GM12891 (cell line): ENCODE measurements at regions not wholly inside any gene's neighbourhood (a gene's known extent, or its start where the extent isn't known, plus 50 kb on each side); places are given as distances from the start of the nearest gene placed in this dataset.
"Not testable (repeated sequence)": the region's sequence is repeated elsewhere in the genome, so short reads cannot be mapped to it uniquely, and the experiment has no call there.

Source experiments
- DNase-seq: peaks from one replicate; pipeline ENCODE4 v3.0.0; 2011; ENCODE audit warnings: low spot score; ENCODE audit not compliant: insufficient read length
- FAIRE-seq: peaks from 2 replicates; lab custom pipeline; 2011; peaks lifted over from hg19 to GRCh38; lab: Jason Lieb, UNC
- PAX5 ChIP-seq: IDR thresholded peaks from 2 replicates; pipeline ENCODE4 v1.6.1; 2011; ENCODE audit warnings: low read length, moderate library complexity, mild to moderate bottlenecking; ENCODE audit not compliant: insufficient read depth, severe bottlenecking
- POLR2A ChIP-seq: IDR thresholded peaks from 2 replicates; pipeline ENCODE4 v1.6.1; 2011; ENCODE audit warnings: low read depth, low read length, control low read depth
- POLR2AphosphoS5 ChIP-seq: IDR thresholded peaks from 2 replicates; pipeline ENCODE4 v1.6.1; 2011; ENCODE audit warnings: low read depth, low read length, control low read depth
- POU2F2 ChIP-seq: IDR thresholded peaks from 2 replicates; pipeline ENCODE4 v1.6.1; 2011; ENCODE audit warnings: low read depth, mild to moderate bottlenecking, control low read depth, low read length, moderate library complexity
- SPI1 ChIP-seq: IDR thresholded peaks from 2 replicates; pipeline ENCODE4 v1.6.1; 2011; ENCODE audit warnings: low read depth, low read length, control low read depth
- TAF1 ChIP-seq: IDR thresholded peaks from 2 replicates; pipeline ENCODE4 v1.6.1; 2011; ENCODE audit warnings: low read depth, low read length, control low read depth

DNA sequence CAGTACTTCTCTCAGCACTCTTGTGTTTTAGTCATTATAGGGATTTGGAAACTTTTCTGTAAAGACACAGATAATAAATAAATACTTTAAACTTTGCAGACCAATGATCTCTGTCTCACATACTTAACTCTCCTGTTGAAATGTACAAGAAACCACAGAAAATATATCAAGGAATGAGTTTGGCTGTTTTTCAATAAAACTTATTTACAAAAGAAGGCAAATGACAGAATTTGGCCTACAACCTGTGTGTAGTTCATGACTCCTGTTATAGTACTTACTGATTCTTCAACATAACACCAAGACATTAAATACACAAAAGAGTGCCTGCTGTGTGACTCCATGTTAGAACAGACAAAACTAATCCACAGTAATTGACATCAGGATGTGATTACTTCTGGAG is 510.0 kb upstream of the PHF14 start:
- FAIRE-seq (no peak), DNase-seq (no peak)
- TF ChIP-seq PAX5 = no peak
- no peak for TF ChIP-seq TAF1

DNA sequence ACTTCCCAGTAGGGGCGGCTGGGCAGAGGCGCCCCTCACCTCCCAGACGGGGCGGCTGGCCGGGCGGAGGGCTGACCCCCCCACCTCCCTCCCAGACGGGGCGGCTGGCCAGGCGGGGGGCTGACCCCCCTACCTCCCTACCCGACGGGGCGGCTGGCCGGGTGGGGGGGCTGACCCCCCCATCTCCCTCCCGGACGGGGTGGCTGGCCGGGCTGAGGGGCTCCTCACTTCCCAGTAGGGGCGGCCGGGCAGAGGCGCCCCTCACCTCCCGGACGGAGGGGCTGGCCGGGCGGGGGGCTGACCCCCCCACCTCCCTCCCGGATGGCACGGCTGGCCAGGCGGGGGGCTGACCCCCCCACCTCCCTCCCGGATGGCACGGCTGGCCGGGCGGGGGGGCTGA is 508.1 kb upstream of the PHF14 start:
- not testable (repeated sequence) for DNase-seq, FAIRE-seq

DNA sequence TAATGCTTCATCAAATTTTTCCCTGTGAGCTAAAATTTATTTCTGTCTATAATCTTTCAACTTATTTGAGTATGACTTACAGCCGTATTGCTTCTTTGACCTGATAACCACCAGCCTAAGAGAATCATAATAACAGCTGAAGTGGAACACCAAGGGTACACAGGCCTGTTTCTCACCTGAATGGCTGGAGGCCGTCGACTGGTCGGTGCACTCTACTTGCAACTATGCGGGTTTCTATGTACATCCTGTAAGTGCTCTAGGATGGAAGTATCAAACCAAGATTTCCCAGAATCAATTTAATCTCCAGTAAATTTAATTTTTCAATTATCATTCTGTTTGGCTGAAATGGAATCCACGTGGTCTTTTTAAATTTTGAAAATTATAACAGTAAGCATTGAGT is 504.8 kb upstream of the PHF14 start:
- no peak for FAIRE-seq
- DNase-seq = no peak
- TF ChIP-seq POU2F2 (no peak), TAF1 (no peak), SPI1 (no peak), PAX5 (no peak), POLR2AphosphoS5 (no peak), POLR2A (no peak)

DNA sequence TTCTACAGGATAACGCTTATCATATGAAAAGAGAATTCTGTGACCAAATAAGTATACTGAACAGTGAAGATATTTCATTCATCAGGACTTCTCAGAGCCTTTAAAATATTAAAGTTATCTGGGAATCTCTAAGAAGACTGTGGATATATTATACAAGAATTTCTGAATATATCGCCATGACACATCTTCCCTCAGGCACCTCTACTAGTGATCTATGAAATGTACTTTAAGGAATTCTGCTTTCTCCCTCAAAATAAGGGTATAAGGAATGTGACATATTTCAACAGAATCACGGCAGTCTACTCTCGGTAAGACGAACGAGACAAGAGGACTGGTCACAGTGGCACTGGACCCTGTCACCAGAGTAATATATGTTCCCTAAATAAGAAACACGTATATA is 504.2 kb upstream of the PHF14 start:
- FAIRE-seq (no peak), DNase-seq (no peak)
- no peak for TF ChIP-seq SPI1
- TF ChIP-seq POLR2AphosphoS5 = no peak
- no peak for TF ChIP-seq POU2F2
- no peak for TF ChIP-seq POLR2A
- TF ChIP-seq TAF1 = no peak
- no peak for TF ChIP-seq PAX5

DNA sequence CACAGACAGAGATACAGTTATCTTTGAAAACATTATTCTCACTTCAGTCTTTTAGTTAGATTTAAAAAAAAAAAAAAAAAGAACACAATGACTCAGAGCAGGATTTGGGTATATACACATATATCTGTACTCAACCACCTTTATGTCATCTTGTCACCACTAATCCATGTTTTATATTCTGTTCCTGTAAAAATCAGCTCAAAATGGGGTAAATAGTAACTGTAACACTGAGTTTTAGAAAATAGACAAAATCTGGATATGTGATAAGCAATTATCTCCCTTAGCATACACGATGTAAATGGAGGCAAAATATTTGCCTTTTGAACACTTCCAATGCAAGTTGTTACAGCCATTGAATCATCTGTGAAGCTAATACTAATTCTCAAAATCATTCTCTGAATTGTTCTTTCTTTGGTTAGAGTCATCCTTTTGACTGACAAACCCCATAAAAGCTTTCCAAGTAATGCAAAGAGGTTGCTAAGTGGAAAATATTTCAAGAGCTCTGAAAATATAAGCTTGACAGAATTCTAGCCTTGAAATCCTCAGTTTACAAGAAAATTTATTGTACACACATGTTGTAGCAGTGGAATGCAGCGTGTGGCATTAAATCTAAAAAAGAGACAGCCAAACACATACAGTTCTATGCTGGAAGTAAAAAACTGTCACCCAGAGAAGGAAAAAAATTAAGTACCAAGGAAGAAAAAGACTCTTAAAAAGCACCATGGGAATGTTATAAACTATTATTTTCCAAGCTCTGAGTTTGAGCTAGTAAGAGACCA is 502.2 kb upstream of the PHF14 start:
- no peak for DNase-seq
- no peak for FAIRE-seq
- TF ChIP-seq POLR2A (no peak), POLR2AphosphoS5 (no peak), SPI1 (no peak), POU2F2 (no peak), TAF1 (no peak), PAX5 (no peak)

DNA sequence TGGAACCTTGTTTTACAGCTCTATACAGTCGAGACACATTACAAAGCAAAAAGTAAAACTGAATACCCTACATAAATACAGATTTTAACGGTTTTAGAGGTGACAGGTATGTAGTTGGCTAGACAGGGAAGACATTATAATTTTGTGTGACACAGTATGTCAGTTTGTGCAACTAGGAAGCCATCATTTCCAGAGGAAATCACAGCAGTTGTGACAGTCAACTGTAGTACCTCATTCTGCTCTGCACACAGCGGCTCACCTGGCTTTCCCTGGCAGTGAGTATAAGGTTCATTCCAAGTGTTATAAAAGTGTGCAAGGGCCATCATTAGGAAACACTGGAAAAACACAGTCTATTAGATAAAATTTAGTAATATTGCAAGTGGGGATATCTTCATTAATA is 501.6 kb upstream of the PHF14 start:
- no peak for TF ChIP-seq SPI1
- TF ChIP-seq TAF1 = no peak
- TF ChIP-seq POLR2A = no peak
- no peak for TF ChIP-seq POU2F2
- TF ChIP-seq POLR2AphosphoS5 = no peak
- no peak for TF ChIP-seq PAX5
- no peak for DNase-seq
- FAIRE-seq = no peak

DNA sequence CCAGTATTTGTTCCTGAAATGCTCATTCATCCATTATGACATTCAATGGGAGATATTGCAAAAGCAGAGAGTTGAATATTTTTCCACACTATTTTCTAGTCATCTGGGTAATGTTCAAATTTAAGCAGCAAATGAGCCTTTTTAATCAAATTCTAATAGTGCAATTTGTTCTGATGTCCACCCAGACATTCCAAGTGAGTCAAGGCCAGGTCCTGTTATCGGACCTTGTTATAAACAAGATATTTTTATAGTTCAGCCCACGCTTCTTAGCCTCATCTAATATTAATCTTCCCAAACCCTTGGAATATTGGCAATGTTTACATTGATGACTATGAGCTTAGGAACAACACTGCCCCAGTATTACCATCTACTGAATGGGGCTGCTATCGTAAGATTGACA is 500.1 kb upstream of the PHF14 start:
- FAIRE-seq (no peak), DNase-seq (no peak)
- no peak for TF ChIP-seq POU2F2

DNA sequence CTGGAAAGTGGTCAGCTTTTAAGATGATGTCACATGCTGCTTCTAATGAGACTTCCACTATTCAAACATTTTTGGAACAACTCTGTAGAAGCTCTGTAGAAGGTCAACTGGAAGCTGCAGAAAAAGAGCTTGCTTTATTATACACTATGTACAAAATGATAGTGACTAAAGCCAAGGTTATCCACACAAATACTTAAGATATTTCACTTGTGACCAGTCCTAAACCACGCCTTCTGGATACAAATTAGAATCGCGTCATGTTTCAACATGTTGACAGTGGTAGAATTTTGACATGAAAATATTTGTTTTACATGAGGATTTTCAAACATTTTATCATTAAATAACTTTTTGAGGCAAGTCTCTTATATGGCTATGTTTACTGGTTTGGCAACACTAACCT is 499.6 kb upstream of the PHF14 start:
- FAIRE-seq (no peak), DNase-seq (no peak)
- TF ChIP-seq TAF1 = no peak
- TF ChIP-seq POU2F2 = no peak
- TF ChIP-seq POLR2A = no peak
- TF ChIP-seq SPI1 = no peak
- no peak for TF ChIP-seq PAX5
- TF ChIP-seq POLR2AphosphoS5 = no peak

DNA sequence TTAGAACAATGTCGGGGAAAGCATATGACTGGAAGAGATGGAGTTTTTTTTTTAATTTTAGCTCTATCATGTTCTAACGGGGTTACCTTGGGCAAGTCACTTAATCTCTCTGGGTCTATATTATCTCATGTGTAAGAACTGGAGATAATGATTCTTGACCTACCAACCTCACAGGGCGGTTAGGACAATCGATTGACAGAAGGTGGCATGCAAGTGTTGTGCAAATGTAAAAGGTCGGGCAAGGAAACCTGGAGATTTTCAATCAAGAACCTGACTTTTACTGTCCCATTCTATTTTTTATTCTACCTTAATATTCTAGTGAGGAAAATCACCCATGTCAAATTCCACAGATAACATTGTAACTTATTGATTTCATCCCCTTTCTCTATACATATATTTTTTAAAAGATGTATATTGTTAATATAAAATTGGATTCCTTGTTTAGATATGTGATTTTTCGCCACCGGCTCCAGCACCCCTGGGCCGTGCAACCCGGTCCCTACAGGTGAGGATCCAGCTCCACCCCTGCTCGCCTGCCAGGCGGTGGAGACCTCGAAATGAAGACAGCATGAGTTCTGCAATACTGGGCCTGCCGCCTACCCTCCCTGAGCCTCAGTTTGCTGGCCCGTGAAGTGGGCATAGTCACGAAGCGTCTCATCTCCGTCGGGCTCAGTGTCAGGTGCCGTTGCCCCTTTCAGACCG is 497.6 kb upstream of the PHF14 start:
- FAIRE-seq = no peak
- TF ChIP-seq TAF1 (no peak), PAX5 (no peak), POLR2A (no peak), POU2F2 (no peak), POLR2AphosphoS5 (no peak), SPI1 (no peak)
- no peak for DNase-seq

DNA sequence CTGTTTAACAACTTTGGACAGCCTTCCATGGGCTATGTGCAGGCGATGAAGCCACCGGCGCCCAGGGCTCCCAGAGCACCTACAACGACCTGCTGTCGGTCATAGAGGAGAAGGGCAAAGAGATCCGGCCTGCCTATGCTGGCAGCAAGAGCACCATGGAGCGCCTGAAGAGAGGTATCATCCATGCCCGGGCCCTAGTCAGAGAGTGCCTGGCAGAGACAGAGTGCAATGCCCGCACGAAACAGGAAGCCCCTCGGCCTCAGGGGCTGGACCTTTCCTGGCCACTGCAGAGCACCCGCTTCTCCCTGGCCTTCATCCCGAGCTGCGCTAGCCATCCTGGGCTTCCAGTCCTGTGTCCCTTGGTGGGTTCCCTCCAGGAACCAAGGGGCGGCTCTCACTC is 497.0 kb upstream of the PHF14 start:
- no peak for FAIRE-seq
- TF ChIP-seq TAF1 (no peak), POLR2AphosphoS5 (no peak), PAX5 (no peak), POU2F2 (no peak), POLR2A (no peak), SPI1 (no peak)
- no peak for DNase-seq

DNA sequence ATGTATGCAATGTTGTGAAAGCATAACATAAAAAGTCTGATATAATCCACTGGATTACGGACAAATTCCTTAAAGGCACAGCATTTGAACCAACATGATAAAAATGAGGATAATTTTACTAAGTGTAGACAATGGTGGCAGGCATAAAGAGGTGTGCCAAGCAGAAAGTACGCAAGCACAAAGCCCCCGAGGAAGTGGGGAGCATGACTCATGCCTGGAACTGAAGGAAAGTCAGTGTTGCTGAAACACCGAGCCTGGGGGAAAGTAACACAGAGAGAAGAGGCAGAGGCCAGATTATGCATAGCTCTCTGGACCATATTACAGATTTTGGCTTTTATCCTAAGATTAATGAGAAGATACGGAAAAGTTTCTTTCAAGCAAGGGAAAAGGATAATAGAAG is 490.0 kb upstream of the PHF14 start:
- no peak for TF ChIP-seq POU2F2
- no peak for TF ChIP-seq POLR2A
- no peak for TF ChIP-seq PAX5
- TF ChIP-seq SPI1 = no peak
- TF ChIP-seq POLR2AphosphoS5 = no peak
- DNase-seq = no peak
- no peak for FAIRE-seq
